GM23248 (cell line): ENCODE measurements at regions not wholly inside any gene's neighbourhood (a gene's known extent, or its start where the extent isn't known, plus 50 kb on each side); places are given as distances from the start of the nearest gene placed in this dataset.

Experiments
- EZH2 ChIP-seq: fragments of 200-600 bp; sonication (generic); IDR thresholded peaks from 2 replicates; pipeline ENCODE4 v1.6.1; 2018; ENCODE audit warnings: antibody characterized with exemption, mild to moderate bottlenecking; ENCODE audit not compliant: insufficient read depth, poor library complexity, severe bottlenecking
- EZH2phosphoT487 ChIP-seq: fragments of 200-600 bp; sonication (generic); IDR thresholded peaks from 2 replicates; pipeline ENCODE4 v1.6.1; 2018; ENCODE audit warnings: antibody characterized with exemption, moderate library complexity, mild to moderate bottlenecking, low read depth; ENCODE audit not compliant: insufficient read depth

GRCh38 chrX:40834225-40834624 is 98.9 kb upstream of the MED14 start:
- no peak for TF ChIP-seq EZH2
- TF ChIP-seq EZH2phosphoT487 = no peak
